Type B pancreatic cell (in vitro differentiated cells): ENCODE measurements at regions not wholly inside any gene's neighbourhood (a gene's known extent, or its start where the extent isn't known, plus 50 kb on each side); places are given as distances from the start of the nearest gene placed in this dataset.

Source experiments
- DNase-seq: peaks from one replicate; pipeline ENCODE4 v3.0.0; 2021; ENCODE audit warnings: mixed read lengths; ENCODE audit not compliant: unreplicated experiment; ENCODE audit errors: extremely low spot score
- H3K27ac Mint-ChIP-seq: 2 replicates; pipeline ENCODE4 v1.8.0; 2021; ENCODE audit warnings: mild to moderate bottlenecking, mixed read lengths
- H3K27me3 Mint-ChIP-seq: 2 replicates; pipeline ENCODE4 v1.8.0; 2021; ENCODE audit warnings: mixed read lengths
- H3K36me3 Mint-ChIP-seq: 2 replicates; pipeline ENCODE4 v1.8.0; 2021; ENCODE audit warnings: mixed read lengths
- H3K4me1 Mint-ChIP-seq: one replicate; pipeline ENCODE4 v1.8.0; 2021; ENCODE audit warnings: mixed read lengths; ENCODE audit not compliant: unreplicated experiment
- H3K4me3 Mint-ChIP-seq: 2 replicates; pipeline ENCODE4 v1.8.0; 2021; ENCODE audit warnings: mild to moderate bottlenecking, mixed read lengths
- H3K9me3 Mint-ChIP-seq: 2 replicates; pipeline ENCODE4 v1.8.0; 2021; ENCODE audit warnings: mixed read lengths
- TF ChIP-seq, protein P1 (sequence below): fragments of 200-600 bp; sonication (generic); conservative IDR thresholded peaks from 2 replicates; pipeline ENCODE4 v1.5.0; 2021; ENCODE audit warnings: antibody characterized with exemption, mild to moderate bottlenecking

DNA sequence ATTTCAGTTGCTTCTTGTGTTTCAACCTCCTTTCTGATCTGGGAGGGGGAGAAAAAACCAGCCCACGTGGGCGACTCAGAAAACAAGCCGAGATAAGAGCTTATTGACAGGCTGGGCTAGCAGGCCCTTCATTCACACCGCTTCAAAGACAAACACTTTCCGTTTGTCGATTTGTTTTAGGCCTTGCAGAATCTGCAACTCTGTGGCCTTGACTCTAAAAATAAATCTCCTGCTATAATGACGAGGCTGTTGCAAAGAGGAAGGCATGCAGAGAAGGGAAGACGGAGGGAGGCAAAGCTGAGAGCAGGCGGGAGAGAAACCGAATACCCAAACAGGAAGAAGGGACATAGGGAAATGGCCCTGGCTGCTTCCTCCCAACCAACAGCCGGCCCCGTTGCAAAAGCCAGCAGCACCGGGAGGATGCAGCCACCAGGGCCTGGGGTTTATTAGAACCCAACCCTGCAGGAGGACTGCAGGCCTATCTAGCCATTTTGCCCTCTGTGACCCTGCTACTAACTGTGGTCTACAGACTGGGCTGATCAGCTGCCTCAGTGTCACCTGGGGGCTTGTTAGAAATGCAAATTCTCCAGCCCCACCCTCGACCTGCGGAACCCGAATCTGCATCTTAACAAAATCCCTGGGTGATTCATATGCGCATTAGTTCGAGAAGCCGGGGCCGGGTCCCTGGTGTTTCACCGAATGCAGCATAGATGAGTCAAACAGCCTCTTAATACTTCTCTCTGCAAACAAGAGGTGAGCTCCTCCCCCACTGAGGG lies 325.5 kb downstream of the BCOR start:
- H3K9me3 Mint-ChIP-seq, result peaks cover 5% of the 10 kb centered on the region
- peaks cover 17% of the 10 kb centered on the region for H3K4me1 Mint-ChIP-seq
- DNase-seq, result no peak
- TF ChIP-seq, protein P1, sequence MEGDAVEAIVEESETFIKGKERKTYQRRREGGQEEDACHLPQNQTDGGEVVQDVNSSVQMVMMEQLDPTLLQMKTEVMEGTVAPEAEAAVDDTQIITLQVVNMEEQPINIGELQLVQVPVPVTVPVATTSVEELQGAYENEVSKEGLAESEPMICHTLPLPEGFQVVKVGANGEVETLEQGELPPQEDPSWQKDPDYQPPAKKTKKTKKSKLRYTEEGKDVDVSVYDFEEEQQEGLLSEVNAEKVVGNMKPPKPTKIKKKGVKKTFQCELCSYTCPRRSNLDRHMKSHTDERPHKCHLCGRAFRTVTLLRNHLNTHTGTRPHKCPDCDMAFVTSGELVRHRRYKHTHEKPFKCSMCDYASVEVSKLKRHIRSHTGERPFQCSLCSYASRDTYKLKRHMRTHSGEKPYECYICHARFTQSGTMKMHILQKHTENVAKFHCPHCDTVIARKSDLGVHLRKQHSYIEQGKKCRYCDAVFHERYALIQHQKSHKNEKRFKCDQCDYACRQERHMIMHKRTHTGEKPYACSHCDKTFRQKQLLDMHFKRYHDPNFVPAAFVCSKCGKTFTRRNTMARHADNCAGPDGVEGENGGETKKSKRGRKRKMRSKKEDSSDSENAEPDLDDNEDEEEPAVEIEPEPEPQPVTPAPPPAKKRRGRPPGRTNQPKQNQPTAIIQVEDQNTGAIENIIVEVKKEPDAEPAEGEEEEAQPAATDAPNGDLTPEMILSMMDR, result peak; percentile 25
- H3K4me3 Mint-ChIP-seq, result peak overlapping the region; percentile 16
- H3K27me3 Mint-ChIP-seq, result no peaks in the 10 kb centered on the region
- no peaks in the 10 kb centered on the region for H3K36me3 Mint-ChIP-seq
- H3K27ac Mint-ChIP-seq, result peak overlapping the region; percentile 27

DNA sequence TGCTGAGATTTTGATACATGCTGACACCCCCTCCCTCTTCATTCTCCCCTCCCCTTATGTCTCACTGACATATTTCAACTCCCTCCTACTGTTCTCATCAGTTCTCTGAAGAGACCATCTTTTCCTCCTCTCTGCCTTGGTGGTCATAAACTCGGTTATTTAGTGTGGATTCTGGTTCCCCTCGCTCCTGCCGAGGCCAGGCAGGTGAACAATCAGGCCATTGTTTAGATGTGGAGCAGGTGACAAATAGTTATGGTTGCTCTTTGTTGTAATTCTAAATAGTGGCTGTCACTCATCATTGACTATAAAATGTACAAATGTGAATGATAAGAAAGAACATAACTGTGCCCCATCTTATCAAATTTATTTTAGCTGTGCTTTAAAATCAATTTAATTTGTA lies 324.6 kb downstream of the BCOR start:
- H3K27me3 Mint-ChIP-seq, result no peaks in the 10 kb centered on the region

DNA sequence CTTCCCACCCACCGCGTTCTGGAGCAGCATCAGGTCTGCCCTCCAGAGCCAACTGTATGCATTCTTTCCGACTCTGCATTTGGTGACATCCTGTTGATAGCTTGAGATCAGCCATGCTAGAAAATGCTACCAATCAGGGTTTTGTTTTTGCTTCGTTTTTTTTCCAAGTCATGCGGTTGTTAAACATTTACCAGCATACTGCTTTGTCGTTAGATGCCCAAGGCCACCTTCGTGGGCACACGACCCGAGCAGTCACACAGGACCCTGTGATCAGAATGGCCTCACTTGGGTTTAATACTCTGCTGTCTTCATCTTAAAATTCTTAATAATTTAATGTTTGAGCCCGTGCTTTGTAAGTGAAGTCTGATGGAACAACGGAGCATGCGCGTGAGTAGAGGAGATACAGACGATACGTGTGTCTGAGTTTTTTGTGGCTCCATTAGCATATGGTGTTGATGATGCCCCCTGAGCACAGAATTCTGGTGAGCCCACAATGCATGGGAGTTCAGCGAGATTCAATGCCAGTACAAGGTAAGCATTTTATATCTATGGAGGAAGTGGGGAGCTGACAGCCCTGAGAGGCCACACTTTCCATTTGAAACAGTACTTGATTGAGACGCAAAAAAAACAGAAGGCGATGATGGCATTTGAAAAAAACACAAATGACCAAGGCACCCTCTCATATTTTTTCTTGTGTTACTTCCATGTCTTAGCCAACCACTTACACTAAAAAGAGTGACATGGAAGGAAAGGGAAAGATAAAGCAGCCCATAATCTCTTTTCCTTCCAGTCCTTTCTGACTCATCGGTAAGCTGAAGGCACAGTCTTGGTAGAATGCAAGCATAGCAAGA lies 323.6 kb downstream of the BCOR start:
- Mint-ChIP-seq H3K4me3 (no peak overlapping the region), H3K4me1 (peaks cover 17% of the 10 kb centered on the region), H3K27ac (peak overlapping the region; percentile 14), H3K36me3 (no peaks in the 10 kb centered on the region), H3K27me3 (no peaks in the 10 kb centered on the region), H3K9me3 (peaks cover 5% of the 10 kb centered on the region)
- TF ChIP-seq, protein P1, result no peak
- DNase-seq, result no peak

More for the DNA sequence above, 324.6 kb downstream of the BCOR start:
- no peak overlapping the region for H3K4me3 Mint-ChIP-seq
- peaks cover 17% of the 10 kb centered on the region for H3K4me1 Mint-ChIP-seq
- H3K9me3 Mint-ChIP-seq, result peaks cover 5% of the 10 kb centered on the region
- no peak overlapping the region for H3K27ac Mint-ChIP-seq
- no peak for DNase-seq
- H3K36me3 Mint-ChIP-seq, result no peaks in the 10 kb centered on the region
- TF ChIP-seq, protein P1, result no peak

DNA sequence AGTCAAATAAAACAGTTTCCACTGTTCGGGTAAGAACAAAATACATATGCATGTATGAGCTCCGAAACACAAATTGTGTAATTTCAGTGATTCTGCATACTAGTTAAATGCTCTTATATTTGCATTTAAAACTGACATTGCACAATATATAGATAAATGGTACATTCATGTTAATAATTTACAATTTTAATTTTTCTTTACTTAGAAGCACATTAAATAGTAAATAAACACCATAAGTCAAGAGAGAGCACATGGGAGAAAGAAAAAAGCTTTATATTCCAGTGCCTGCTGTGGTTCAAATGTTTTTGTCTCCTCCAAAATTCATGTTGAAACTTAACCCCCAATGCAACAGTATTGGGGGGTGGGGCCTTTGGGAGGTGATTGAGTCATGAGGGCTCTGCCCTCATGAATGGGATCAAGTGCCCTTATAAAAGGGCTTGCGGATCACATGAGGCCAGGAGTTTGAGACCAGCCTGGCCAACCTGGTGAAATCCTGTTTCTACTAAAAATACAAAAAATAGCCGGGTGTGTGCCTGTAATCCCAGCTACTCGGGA lies 322.9 kb downstream of the BCOR start:
- Mint-ChIP-seq H3K9me3 (peaks cover 9% of the 10 kb centered on the region), H3K27me3 (no peaks in the 10 kb centered on the region), H3K36me3 (peaks cover 3% of the 10 kb centered on the region), H3K4me1 (peaks cover 17% of the 10 kb centered on the region), H3K27ac (no peak overlapping the region), H3K4me3 (no peak overlapping the region)
- DNase-seq, result no peak
- TF ChIP-seq, protein P1, result no peak

DNA sequence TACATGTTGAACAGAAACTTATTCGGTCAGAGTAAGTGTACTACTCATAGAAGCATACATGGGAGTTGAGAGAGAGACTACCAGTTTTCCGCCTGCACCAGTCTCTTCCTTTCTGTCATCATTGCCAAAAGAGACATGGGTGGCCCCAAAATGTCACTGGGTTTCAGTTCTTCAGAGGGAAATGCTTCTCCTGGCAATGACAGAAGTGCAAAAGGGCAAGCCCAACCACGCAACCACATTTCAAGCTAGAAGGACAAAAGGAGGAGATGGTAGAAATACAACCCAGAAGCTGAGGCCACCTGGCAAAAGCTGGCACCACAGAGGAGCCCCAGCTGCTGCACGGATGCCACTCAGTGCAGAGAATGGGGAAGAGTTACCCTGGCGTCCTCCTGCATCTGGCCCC lies 320.1 kb downstream of the BCOR start:
- Mint-ChIP-seq H3K4me3 (no peak overlapping the region), H3K36me3 (peaks cover 4% of the 10 kb centered on the region), H3K27me3 (no peaks in the 10 kb centered on the region), H3K4me1 (peaks cover 10% of the 10 kb centered on the region), H3K27ac (no peak overlapping the region), H3K9me3 (peaks cover 5% of the 10 kb centered on the region)
- no peak for DNase-seq
- TF ChIP-seq, protein P1, result no peak
